Activated T-cell treated with anti-CD3 and anti-CD28 coated beads, Interleukin-2, amount 50 U/mL, for 72 hours (primary cell): ENCODE measurements at regions not wholly inside any gene's neighbourhood (a gene's known extent, or its start where the extent isn't known, plus 50 kb on each side); places are given as distances from the start of the nearest gene placed in this dataset.
A peak's percentile ranks its signal among the peaks of the same experiment; 100 is the strongest.

Experiments used
- ATAC-seq, 2 donors: fragments of 150-1000 bp; cut with Tn5 transposase; replicated peaks in 1 of 2; 2 replicates each; pipeline ENCODE4 v1.10.0; 2021; ENCODE audit warnings: moderate library complexity in 2 of 2, mild to moderate bottlenecking in 1 of 2
- DNase-seq, 2 donors: peaks; one replicate each; pipeline ENCODE4 v3.0.0; 2021 to 2022; ENCODE audit warnings: mixed read lengths in 1 of 2
- H3K27ac Mint-ChIP-seq: one replicate; pipeline ENCODE4 v1.8.0; 2022; ENCODE audit warnings: mild to moderate bottlenecking, moderate library complexity, mixed read lengths
- H3K27me3 Mint-ChIP-seq: one replicate; pipeline ENCODE4 v1.8.0; 2022; ENCODE audit warnings: low read depth, mixed read lengths
- H3K36me3 Mint-ChIP-seq, 2 donors: one replicate each; pipeline ENCODE4 v1.8.0; 2022; ENCODE audit warnings: mixed read lengths in 2 of 2, mild to moderate bottlenecking in 1 of 2; ENCODE audit not compliant: insufficient read depth in 2 of 2
- H3K4me1 Mint-ChIP-seq: one replicate; pipeline ENCODE4 v1.8.0; 2022; ENCODE audit warnings: low read depth, mixed read lengths
- H3K4me3 Mint-ChIP-seq, 2 donors: one replicate each; pipeline ENCODE4 v1.8.0; 2022; ENCODE audit warnings: mild to moderate bottlenecking in 2 of 2, mixed read lengths in 2 of 2, moderate library complexity in 2 of 2
- H3K9me3 Mint-ChIP-seq, 2 donors: one replicate each; pipeline ENCODE4 v1.8.0; 2022; ENCODE audit warnings: mixed read lengths in 2 of 2

GRCh38 chr15:85934691-85935090 lies 140.0 kb upstream of the KLHL25 start:
- H3K4me1 Mint-ChIP-seq: no peaks in the 10 kb centered on the region
- peaks cover 6% of the 10 kb centered on the region for H3K27me3 Mint-ChIP-seq
- DNase-seq (no peak), ATAC-seq (no peak)
- no peak overlapping the region for H3K27ac Mint-ChIP-seq
- H3K9me3 Mint-ChIP-seq: no peaks in the 10 kb centered on the region
- no peak overlapping the region for H3K4me3 Mint-ChIP-seq
- H3K36me3 Mint-ChIP-seq: no peaks in the 10 kb centered on the region

GRCh38 chr15:85935182-85935581 lies 140.5 kb upstream of the KLHL25 start:
- H3K27me3 Mint-ChIP-seq: peaks cover 6% of the 10 kb centered on the region
- H3K36me3 Mint-ChIP-seq: no peaks in the 10 kb centered on the region
- H3K27ac Mint-ChIP-seq: no peak overlapping the region
- no peak overlapping the region for H3K4me3 Mint-ChIP-seq
- no peaks in the 10 kb centered on the region for H3K4me1 Mint-ChIP-seq
- ATAC-seq (no peak), DNase-seq (no peak)
- H3K9me3 Mint-ChIP-seq: no peaks in the 10 kb centered on the region

DNA sequence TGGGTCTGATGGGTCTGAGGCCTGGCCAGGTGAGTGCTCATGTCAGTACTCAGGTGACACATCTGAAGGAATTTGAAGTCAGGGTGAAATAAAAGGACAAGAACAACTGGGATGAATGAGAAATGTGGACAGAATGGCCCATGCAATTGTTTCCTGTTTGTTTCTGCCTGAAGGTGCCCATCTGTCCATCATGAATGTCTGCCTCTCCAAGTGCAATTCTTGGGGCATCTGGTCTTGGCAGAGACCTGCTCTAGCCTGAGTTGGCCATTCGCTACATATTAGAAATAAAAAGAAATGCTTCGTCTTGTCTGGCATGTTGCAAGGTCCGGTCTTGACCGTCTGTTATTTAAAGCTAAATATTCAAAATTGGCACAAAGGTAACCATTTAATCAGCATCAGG lies 142.0 kb upstream of the AGBL1 start:
- Mint-ChIP-seq H3K4me1 (no peaks in the 10 kb centered on the region), H3K9me3 (no peaks in the 10 kb centered on the region), H3K27ac (no peak overlapping the region), H3K36me3 (no peaks in the 10 kb centered on the region), H3K27me3 (peaks cover 6% of the 10 kb centered on the region), H3K4me3 (no peak overlapping the region)
- DNase-seq: no peak
- no peak for ATAC-seq

DNA sequence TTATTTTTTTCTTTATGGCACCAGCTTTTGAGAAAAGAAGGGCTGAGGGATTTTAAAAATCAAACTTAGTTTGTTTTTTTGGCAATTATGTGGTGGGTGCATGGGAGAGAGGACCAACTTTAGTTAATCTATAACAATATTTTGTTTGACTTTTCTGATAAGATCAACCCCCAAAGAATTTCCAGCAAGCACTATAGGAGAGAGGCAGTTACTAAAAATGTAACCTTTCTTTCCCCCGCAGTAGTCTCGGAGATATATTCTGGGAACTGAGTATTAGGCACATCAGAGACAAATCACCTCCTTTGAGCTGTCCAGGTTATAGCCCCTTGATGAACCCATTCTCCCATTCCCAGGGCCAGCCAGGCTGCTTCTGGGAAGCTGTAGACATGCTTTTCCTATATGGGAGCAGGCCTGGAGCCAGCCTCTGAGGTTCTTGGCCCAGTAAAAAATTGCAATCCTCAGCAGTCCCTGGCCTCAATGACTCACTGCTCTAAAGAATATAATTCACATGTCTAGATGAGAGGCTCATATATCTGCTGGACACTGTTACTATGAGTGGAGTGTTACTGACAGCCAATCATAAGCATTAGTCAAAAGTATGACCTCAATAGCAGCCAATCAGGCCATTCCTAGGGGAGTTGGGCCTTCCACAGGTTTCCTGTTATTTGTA lies 138.3 kb upstream of the AGBL1 start:
- H3K36me3 Mint-ChIP-seq: no peaks in the 10 kb centered on the region
- no peak overlapping the region for H3K27ac Mint-ChIP-seq
- no peak overlapping the region for H3K4me3 Mint-ChIP-seq
- peaks cover 2% of the 10 kb centered on the region for H3K27me3 Mint-ChIP-seq
- H3K9me3 Mint-ChIP-seq: no peaks in the 10 kb centered on the region
- H3K4me1 Mint-ChIP-seq: no peaks in the 10 kb centered on the region
- DNase-seq (no peak), ATAC-seq (no peak)

- H3K36me3 Mint-ChIP-seq: no peaks in the 10 kb centered on the region
- ATAC-seq (no peak), DNase-seq (no peak)
- H3K4me3 Mint-ChIP-seq: no peak overlapping the region
- no peaks in the 10 kb centered on the region for H3K27me3 Mint-ChIP-seq
- no peaks in the 10 kb centered on the region for H3K4me1 Mint-ChIP-seq
- no peak overlapping the region for H3K27ac Mint-ChIP-seq
- no peaks in the 10 kb centered on the region for H3K9me3 Mint-ChIP-seq
Measured at GRCh38 chr15:85942632-85943031, 137.0 kb upstream of the AGBL1 start.

DNA sequence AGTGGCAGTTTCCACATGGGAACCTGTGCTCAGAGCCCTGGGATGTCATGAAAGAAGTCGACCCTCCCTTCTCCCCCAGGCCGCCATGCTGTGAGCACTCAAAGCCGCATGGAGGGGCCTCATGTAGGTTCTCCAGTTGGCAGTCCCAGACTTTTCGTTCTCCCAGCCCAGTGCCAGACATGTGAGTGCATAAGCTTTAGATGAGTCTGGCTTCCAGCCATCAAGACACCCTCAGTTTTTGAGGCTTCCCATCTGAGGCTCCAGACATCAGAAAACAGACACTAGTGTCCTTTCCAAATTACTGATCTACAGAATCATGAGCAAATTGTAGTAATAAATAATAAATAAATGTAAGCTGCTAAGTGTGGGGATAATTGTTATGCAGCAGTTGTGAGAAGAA lies 136.5 kb upstream of the AGBL1 start:
- no peaks in the 10 kb centered on the region for H3K36me3 Mint-ChIP-seq
- H3K4me3 Mint-ChIP-seq: no peak overlapping the region
- ATAC-seq (no peak), DNase-seq (no peak)
- no peaks in the 10 kb centered on the region for H3K9me3 Mint-ChIP-seq
- H3K27me3 Mint-ChIP-seq: no peaks in the 10 kb centered on the region
- no peaks in the 10 kb centered on the region for H3K4me1 Mint-ChIP-seq
- no peak overlapping the region for H3K27ac Mint-ChIP-seq

DNA sequence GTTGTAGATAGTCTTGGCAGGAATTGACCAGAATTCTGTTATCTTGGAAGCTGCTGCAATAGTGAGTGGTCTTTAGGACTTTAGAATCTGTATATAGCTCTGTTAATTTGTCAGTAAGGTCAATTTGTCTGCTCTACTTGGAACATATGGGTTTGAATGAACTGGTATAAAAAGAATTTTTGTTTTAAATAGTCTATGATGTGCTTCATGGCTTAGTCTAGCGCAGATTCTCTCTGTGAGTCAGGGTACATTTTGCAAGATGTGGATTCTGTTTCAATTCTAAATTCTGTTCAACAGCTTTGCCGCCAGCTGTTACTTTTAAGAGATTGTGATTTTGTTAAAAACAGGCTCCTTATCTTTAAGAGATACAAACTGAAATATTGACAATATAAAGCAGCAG lies 135.9 kb upstream of the AGBL1 start:
- no peak for ATAC-seq
- Mint-ChIP-seq H3K4me1 (no peaks in the 10 kb centered on the region), H3K27me3 (no peaks in the 10 kb centered on the region), H3K4me3 (no peak overlapping the region), H3K36me3 (no peaks in the 10 kb centered on the region), H3K27ac (no peak overlapping the region), H3K9me3 (no peaks in the 10 kb centered on the region)
- DNase-seq: no peak

DNA sequence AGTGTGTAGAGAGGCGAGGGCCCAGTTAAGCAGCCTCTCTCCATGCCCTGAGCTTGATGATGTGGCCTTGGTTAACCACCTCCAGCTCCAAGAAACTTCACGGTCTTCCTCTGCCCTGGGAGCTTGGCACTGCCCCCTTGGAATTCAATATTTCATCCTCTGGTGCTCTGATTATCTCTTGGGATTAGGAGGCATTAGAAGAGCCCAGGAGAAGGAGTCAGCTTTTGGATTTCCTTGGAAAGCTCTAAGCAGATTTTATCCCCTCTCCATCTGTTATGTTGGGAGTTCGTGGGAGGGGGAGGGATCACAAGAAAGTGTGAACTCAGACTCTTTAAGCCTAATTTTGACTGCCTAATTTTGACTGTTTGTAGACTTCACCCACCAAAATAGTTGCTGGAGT lies 132.7 kb upstream of the AGBL1 start:
- no peaks in the 10 kb centered on the region for H3K4me1 Mint-ChIP-seq
- peaks cover 4% of the 10 kb centered on the region for H3K27me3 Mint-ChIP-seq
- no peak for ATAC-seq
- no peak overlapping the region for H3K4me3 Mint-ChIP-seq
- no peak for DNase-seq
- H3K27ac Mint-ChIP-seq: no peak overlapping the region
- H3K36me3 Mint-ChIP-seq: no peaks in the 10 kb centered on the region
- no peaks in the 10 kb centered on the region for H3K9me3 Mint-ChIP-seq

DNA sequence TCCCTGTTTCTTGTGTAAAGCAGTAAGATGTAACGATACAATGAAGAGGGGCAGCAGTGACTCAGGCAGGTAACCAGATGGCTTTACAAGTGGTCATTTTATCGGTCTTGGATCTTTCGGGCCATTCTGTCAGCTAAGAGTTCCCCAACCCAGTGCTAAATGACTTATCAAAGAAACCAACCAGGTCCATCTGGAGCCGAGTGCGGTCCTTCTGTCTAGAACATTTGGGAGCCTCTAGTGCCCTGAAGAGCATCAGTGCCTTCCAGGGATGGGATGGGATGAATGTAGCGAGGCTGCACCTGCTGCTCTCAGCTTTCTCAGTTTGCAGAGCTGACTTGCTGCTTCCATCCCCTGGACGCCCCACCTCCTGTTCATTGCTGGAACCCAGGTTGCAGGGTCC lies 131.7 kb upstream of the AGBL1 start:
- Mint-ChIP-seq H3K9me3 (no peaks in the 10 kb centered on the region), H3K27me3 (peaks cover 4% of the 10 kb centered on the region), H3K4me1 (no peaks in the 10 kb centered on the region), H3K27ac (no peak overlapping the region), H3K36me3 (no peaks in the 10 kb centered on the region), H3K4me3 (no peak overlapping the region)
- no peak for ATAC-seq
- DNase-seq: no peak

- ATAC-seq (no peak), DNase-seq (no peak)
- no peaks in the 10 kb centered on the region for H3K36me3 Mint-ChIP-seq
- no peak overlapping the region for H3K4me3 Mint-ChIP-seq
- no peak overlapping the region for H3K27ac Mint-ChIP-seq
- H3K4me1 Mint-ChIP-seq: peaks cover 1% of the 10 kb centered on the region
- H3K9me3 Mint-ChIP-seq: no peaks in the 10 kb centered on the region
- peaks cover 4% of the 10 kb centered on the region for H3K27me3 Mint-ChIP-seq
Measured at GRCh38 chr15:85950101-85950500, 129.6 kb upstream of the AGBL1 start.

- H3K4me1 Mint-ChIP-seq: peaks cover 13% of the 10 kb centered on the region
- H3K4me3 Mint-ChIP-seq: no peak overlapping the region
- peaks cover 4% of the 10 kb centered on the region for H3K27me3 Mint-ChIP-seq
- H3K27ac Mint-ChIP-seq: no peak overlapping the region
- ATAC-seq: no peak
- no peaks in the 10 kb centered on the region for H3K36me3 Mint-ChIP-seq
- DNase-seq: no peak
- H3K9me3 Mint-ChIP-seq: peaks cover 2 to 5% of the 10 kb centered on the region in 2 donors
Measured at GRCh38 chr15:85954586-85954985, 125.1 kb upstream of the AGBL1 start.

DNA sequence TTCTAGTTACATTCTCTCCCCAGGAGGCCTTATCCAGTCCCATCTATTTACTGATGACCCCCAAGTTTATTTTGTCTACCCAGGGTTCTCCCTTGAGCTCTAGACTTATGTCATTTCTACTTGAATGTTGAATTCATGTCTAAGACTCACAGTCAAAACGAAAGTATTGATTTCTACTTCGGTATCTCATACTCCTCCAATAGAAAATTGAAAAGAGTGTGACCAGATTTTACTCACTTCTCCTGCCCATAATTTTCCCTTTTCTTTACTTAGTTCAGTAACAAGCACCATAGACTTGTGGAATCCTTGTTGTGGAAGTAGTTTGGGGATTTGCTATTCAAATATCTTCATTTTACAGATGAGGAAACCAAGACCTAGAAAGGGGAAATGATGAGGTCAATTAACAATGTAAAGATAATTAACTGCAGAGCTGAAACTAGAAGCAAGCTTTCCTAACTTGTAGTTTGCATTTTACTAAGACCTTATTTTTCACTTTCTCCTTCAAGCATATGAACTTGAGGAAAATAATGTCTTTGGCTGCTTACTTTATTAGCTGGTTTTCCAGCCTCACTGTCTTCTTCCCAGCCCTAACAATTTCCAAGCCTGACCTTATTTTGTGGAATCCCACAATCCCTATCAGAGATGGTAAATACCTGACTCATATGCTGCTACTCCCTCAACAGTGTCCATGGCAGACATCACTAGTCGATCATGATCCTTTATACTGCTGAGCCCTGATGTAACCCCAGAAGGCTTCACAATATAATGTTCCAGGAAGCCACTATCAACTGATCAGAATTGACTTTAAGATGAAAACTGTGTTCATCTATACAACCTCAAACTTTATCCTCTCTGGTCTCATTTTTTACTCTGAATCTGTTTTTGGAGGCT lies 123.9 kb upstream of the AGBL1 start:
- Mint-ChIP-seq H3K27ac (no peak overlapping the region), H3K27me3 (peaks cover 9% of the 10 kb centered on the region), H3K36me3 (no peaks in the 10 kb centered on the region), H3K9me3 (peaks cover 2 to 5% of the 10 kb centered on the region in 2 donors), H3K4me3 (no peak overlapping the region), H3K4me1 (peaks cover 13% of the 10 kb centered on the region)
- peak in 1 of 2 donors; percentile 35 for ATAC-seq
- DNase-seq: no peak

DNA sequence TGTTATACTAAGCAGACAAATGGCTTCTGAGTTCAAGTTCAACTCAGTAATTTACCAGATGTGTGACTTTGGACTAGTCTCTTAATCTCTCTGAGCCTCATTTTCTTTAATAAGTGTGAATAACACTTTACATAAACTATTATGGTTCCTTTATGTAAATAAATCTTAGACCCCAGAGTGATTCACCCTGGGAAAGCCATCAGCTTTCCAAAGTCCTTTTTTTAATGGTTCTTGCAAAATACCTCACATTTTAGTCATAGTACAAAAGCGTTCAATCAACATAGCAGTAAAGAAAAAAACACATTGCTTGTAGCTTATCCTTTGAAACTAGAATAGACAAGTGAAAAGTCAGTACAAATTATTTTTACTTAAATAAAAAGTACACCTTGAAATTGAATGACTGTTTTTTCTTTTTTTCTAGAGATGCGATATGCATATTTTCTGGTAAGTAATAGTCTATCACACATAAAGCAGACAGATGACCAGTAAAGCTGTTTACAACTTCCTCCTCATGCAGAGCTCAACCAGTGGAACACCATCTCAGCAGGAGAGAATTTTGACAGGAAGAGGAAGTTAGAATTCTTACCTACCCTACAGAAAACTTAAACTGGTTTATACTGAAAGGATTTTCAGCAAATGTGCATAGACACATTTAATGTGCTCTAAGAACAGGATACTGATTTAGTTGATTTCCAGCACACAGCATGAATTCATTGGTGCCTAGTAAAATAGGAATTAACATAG lies 123.0 kb upstream of the AGBL1 start:
- Mint-ChIP-seq H3K27ac (no peak overlapping the region), H3K4me1 (peaks cover 13% of the 10 kb centered on the region), H3K36me3 (no peaks in the 10 kb centered on the region), H3K4me3 (no peak overlapping the region), H3K27me3 (peaks cover 5% of the 10 kb centered on the region), H3K9me3 (peaks cover 2 to 5% of the 10 kb centered on the region in 2 donors)
- ATAC-seq: no peak
- DNase-seq: no peak
